ENCODE measurements at regions not wholly inside any gene's neighbourhood (a gene's known extent, or its start where the extent isn't known, plus 50 kb on each side); places are given as distances from the start of the nearest gene placed in this dataset.

DNA sequence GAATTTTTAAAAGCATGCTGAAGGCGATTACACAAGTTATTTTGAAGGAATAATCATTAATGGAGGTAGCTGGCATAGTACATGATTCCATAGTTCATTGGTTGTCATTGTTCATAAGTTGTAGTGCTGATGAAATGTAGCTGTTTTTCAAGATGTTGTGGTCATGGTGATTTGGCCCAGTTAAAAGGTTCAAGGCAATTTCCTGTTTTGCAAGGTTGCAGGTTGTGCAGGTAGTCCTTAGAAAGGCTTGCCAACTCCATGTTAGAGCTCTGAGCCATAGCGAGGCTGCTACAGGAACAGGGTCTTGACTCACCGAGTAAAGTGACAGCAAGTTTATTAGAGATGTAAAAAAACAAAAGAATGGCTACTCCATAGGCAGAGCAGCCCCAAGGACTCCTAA, 95.8 kb upstream of the CHORDC1 start:
- DNase-seq, result no peak
- no peaks in the 10 kb centered on the region for H3K9me3 ChIP-seq
- POLR2A ChIA-PET, result no interaction called here
- H3K4me3 ChIP-seq (ENCODE audit: control insufficient read depth in 1 of 2, extremely low read depth in 1 of 2, low read length in 1 of 2), result no peak overlapping the region
- Mint-ChIP-seq H3K27me3 (peaks cover 0 to 10% of the 10 kb centered on the region in 2 donors), H3K4me1 (no peaks in the 10 kb centered on the region), H3K9me3 (peaks cover 0 to 4% (median 3%) of the 10 kb centered on the region in 3 donors), H3K36me3 (no peaks in the 10 kb centered on the region), H3K27ac (no peak overlapping the region), H3K4me3 (no peak overlapping the region)
- CTCF ChIA-PET, result interaction anchor here in 1 of 2 donors (1.1 kb wide), 1 partner anchor 28 kb away, joined by 4 read pairs; no protein-coding TSS in a partner anchor
- no peaks in the 10 kb centered on the region for H3K36me3 ChIP-seq (ENCODE audit: control insufficient read depth in 2 of 2, extremely low read depth in 1 of 2, insufficient read depth in 1 of 2, low read length in 1 of 2)
- no peak for ATAC-seq (replicated peaks in 1 of 4)
- no peak overlapping the region for H3K27ac ChIP-seq (ENCODE audit: low read length)
- no peaks in the 10 kb centered on the region for H3K4me1 ChIP-seq (ENCODE audit: control insufficient read depth in 1 of 2, extremely low read depth in 1 of 2, insufficient read depth in 2 of 2, low read length in 2 of 2)
- no peaks in the 10 kb centered on the region for H3K27me3 ChIP-seq (replicated peaks in 1 of 2; ENCODE audit: control insufficient read depth in 2 of 2, extremely low read depth in 1 of 2, insufficient read depth in 2 of 2, low read length in 1 of 2)
- WGBS (ENCODE audit: insufficient coverage), result 54% methylated on average over 2 of the region's 3 CpGs

DNA sequence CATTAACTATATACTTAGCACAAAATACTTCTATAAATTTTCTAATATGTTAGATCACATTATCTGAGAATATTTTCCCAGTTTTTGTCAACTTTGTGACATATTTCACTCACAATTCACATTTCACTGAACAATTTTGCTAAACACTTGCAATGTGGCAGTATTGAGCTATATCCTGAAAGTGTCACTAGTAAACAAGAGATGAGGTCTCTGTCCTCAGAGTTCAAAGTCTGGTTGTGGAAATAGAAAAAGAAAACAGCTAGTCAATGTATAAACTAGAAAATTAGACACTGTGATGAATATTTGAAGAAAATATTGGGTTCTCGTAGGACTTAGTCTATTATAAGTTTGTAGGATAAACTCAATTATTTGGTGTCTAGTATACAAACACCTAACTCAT, 87.4 kb upstream of the CHORDC1 start:
- CTCF ChIA-PET, result no interaction called here
- no peaks in the 10 kb centered on the region for H3K9me3 Mint-ChIP-seq
- WGBS (ENCODE audit: insufficient coverage), result no CpG with 5 or more reads among the region's 1 CpG

DNA sequence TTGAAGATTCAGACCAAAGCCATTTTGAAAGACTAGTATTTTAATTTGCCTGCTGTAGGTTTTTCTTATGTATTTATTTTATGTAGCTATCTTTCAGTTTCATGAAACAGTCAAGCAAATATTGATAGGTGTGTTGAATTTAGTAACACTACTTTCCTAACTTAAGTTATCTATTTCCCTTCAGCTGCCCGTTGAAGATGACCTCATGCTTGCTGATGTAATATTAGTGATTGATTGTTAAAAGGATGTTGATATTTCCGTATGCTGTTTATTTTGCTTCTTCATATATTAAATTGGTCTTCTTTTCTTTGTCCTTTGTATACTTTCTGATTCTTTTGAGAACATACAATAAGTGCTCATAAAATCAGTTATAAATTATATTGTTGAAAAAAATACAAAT, 86.8 kb upstream of the CHORDC1 start:
- Histone ChIP-seq H3K27ac (ENCODE audit: low read length) (no peak overlapping the region), H3K36me3 (ENCODE audit: control insufficient read depth in 2 of 2, extremely low read depth in 1 of 2, insufficient read depth in 1 of 2, low read length in 1 of 2) (no peaks in the 10 kb centered on the region), H3K27me3 (replicated peaks in 1 of 2; ENCODE audit: control insufficient read depth in 2 of 2, extremely low read depth in 1 of 2, insufficient read depth in 2 of 2, low read length in 1 of 2) (no peaks in the 10 kb centered on the region), H3K9me3 (no peaks in the 10 kb centered on the region), H3K4me1 (ENCODE audit: control insufficient read depth in 1 of 2, extremely low read depth in 1 of 2, insufficient read depth in 2 of 2, low read length in 2 of 2) (no peaks in the 10 kb centered on the region), H3K4me3 (ENCODE audit: control insufficient read depth in 1 of 2, extremely low read depth in 1 of 2, low read length in 1 of 2) (no peak overlapping the region)
- ChIA-PET CTCF (no interaction called here), POLR2A (no interaction called here)
- WGBS (ENCODE audit: insufficient coverage), result no CpG with 5 or more reads among the region's 2 CpGs
- Mint-ChIP-seq H3K4me1 (no peaks in the 10 kb centered on the region), H3K27me3 (peaks cover 0 to 3% of the 10 kb centered on the region in 2 donors), H3K27ac (no peak overlapping the region), H3K4me3 (no peak overlapping the region), H3K36me3 (no peaks in the 10 kb centered on the region), H3K9me3 (no peaks in the 10 kb centered on the region)
- no peak for ATAC-seq (replicated peaks in 1 of 4)
- no peak for DNase-seq

More for the DNA sequence above, 87.4 kb upstream of the CHORDC1 start:
- ATAC-seq (replicated peaks in 1 of 4) (no peak), DNase-seq (no peak)
- H3K27ac Mint-ChIP-seq, result no peak overlapping the region
- no peak overlapping the region for H3K4me3 Mint-ChIP-seq
- no peaks in the 10 kb centered on the region for H3K36me3 Mint-ChIP-seq
- Histone ChIP-seq H3K36me3 (ENCODE audit: control insufficient read depth in 2 of 2, extremely low read depth in 1 of 2, insufficient read depth in 1 of 2, low read length in 1 of 2) (no peaks in the 10 kb centered on the region), H3K27ac (ENCODE audit: low read length) (no peak overlapping the region), H3K4me1 (ENCODE audit: control insufficient read depth in 1 of 2, extremely low read depth in 1 of 2, insufficient read depth in 2 of 2, low read length in 2 of 2) (no peaks in the 10 kb centered on the region), H3K27me3 (replicated peaks in 1 of 2; ENCODE audit: control insufficient read depth in 2 of 2, extremely low read depth in 1 of 2, insufficient read depth in 2 of 2, low read length in 1 of 2) (no peaks in the 10 kb centered on the region), H3K9me3 (no peaks in the 10 kb centered on the region), H3K4me3 (ENCODE audit: control insufficient read depth in 1 of 2, extremely low read depth in 1 of 2, low read length in 1 of 2) (no peak overlapping the region)
- no peaks in the 10 kb centered on the region for H3K4me1 Mint-ChIP-seq
- peaks cover 0 to 3% of the 10 kb centered on the region in 2 donors for H3K27me3 Mint-ChIP-seq
- POLR2A ChIA-PET, result no interaction called here

DNA sequence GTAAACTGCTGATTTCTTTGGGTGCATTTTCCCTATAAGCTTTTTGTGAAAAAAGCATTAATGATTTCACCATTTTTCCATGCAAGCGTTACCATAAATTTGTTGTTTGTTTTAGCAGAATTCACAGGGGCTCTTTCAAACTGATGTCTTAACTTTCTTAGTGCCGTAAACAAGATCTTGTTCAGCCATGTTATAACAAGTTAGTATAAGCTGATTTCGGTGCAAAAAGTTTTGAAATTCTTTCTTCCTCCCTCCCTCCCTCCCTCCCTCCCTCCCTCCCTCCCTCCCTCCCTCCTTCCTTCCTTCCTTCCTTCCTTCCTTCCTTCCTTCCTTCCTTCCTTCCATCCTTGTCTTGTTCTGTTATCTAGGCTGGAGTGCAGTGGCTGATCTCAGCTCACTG, 71.7 kb upstream of the CHORDC1 start:
- WGBS (ENCODE audit: insufficient coverage), result no CpG with 5 or more reads among the region's 3 CpGs
- Mint-ChIP-seq H3K27ac (no peak overlapping the region), H3K36me3 (no peaks in the 10 kb centered on the region), H3K9me3 (no peaks in the 10 kb centered on the region), H3K27me3 (peaks cover 0 to 5% of the 10 kb centered on the region in 2 donors), H3K4me3 (no peak overlapping the region), H3K4me1 (no peaks in the 10 kb centered on the region)
- ATAC-seq (replicated peaks in 1 of 4) (no peak), DNase-seq (no peak)
- Histone ChIP-seq H3K4me3 (ENCODE audit: control insufficient read depth in 1 of 2, extremely low read depth in 1 of 2, low read length in 1 of 2) (no peak overlapping the region), H3K27me3 (replicated peaks in 1 of 2; ENCODE audit: control insufficient read depth in 2 of 2, extremely low read depth in 1 of 2, insufficient read depth in 2 of 2, low read length in 1 of 2) (no peaks in the 10 kb centered on the region), H3K36me3 (ENCODE audit: control insufficient read depth in 2 of 2, extremely low read depth in 1 of 2, insufficient read depth in 1 of 2, low read length in 1 of 2) (no peaks in the 10 kb centered on the region), H3K27ac (ENCODE audit: low read length) (no peak overlapping the region), H3K9me3 (no peaks in the 10 kb centered on the region), H3K4me1 (ENCODE audit: control insufficient read depth in 1 of 2, extremely low read depth in 1 of 2, insufficient read depth in 2 of 2, low read length in 2 of 2) (no peaks in the 10 kb centered on the region)
- ChIA-PET CTCF (no interaction called here), POLR2A (interaction anchor here in 1 of 2 donors (0.6 kb wide), 1 partner anchor 80 kb away, joined by 3 read pairs; no protein-coding TSS in a partner anchor)

DNA sequence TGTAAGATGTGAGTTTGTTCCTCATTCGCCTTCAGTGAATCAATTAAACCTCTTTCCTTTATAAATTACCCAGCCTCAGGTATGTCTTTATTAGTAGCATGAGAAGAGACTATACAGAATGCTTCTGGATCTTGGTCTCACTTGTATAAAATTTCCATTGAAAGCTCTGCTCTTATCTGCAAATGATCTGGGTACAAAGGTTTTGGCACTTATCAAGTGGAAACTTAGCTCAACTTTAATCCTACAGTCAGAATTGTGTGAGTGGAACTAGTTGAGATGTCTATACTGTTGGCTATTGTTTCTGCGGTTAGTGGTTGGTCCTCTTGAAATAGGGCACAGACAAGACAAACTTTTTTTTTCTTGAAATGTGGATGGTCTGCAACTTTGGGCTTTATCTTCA, 71.2 kb upstream of the CHORDC1 start:
- ChIA-PET CTCF (no interaction called here), POLR2A (no interaction called here)
- Histone ChIP-seq H3K27me3 (replicated peaks in 1 of 2; ENCODE audit: control insufficient read depth in 2 of 2, extremely low read depth in 1 of 2, insufficient read depth in 2 of 2, low read length in 1 of 2) (no peaks in the 10 kb centered on the region), H3K4me3 (ENCODE audit: control insufficient read depth in 1 of 2, extremely low read depth in 1 of 2, low read length in 1 of 2) (no peak overlapping the region), H3K36me3 (ENCODE audit: control insufficient read depth in 2 of 2, extremely low read depth in 1 of 2, insufficient read depth in 1 of 2, low read length in 1 of 2) (no peaks in the 10 kb centered on the region), H3K9me3 (no peaks in the 10 kb centered on the region), H3K4me1 (ENCODE audit: control insufficient read depth in 1 of 2, extremely low read depth in 1 of 2, insufficient read depth in 2 of 2, low read length in 2 of 2) (no peaks in the 10 kb centered on the region), H3K27ac (ENCODE audit: low read length) (no peak overlapping the region)
- peaks cover 0 to 6% of the 10 kb centered on the region in 2 donors for H3K27me3 Mint-ChIP-seq
- no peaks in the 10 kb centered on the region for H3K36me3 Mint-ChIP-seq
- H3K9me3 Mint-ChIP-seq, result no peaks in the 10 kb centered on the region
- no peaks in the 10 kb centered on the region for H3K4me1 Mint-ChIP-seq
- no peak overlapping the region for H3K4me3 Mint-ChIP-seq
- no CpG with 5 or more reads among the region's 2 CpGs for WGBS (ENCODE audit: insufficient coverage)
- no peak overlapping the region for H3K27ac Mint-ChIP-seq
- ATAC-seq (replicated peaks in 1 of 4), result no peak
- no peak for DNase-seq

DNA sequence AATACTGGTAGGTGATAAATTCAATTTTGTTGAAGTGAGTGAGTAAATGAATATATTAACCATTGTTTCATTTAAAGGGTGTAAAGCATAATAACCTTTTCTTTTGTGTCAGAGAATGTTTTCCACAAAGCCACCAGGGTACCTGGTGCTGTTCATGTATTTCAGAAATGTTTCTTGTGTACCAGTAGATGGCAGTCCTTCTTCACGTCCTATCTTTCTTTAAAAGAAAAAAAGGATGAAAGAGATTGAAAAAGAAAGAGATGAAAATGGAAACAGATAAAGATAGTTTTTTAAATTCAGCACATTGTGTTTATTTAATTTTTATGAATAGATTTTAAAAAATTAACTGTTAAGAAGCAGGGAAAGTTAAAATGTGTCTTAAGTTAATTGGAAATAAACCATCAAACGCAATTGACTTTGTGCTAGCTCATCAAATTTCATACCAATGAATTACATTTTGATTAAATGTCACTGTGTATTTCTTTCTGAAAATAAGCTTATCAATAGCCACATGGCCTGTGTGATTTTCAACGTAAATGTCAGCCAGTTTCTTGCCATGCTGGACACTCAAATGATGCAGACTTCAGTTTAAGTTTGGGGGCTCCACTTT, 65.5 kb upstream of the CHORDC1 start:
- no peak overlapping the region for H3K27ac Mint-ChIP-seq
- Histone ChIP-seq H3K4me3 (ENCODE audit: control insufficient read depth in 1 of 2, extremely low read depth in 1 of 2, low read length in 1 of 2) (no peak overlapping the region), H3K4me1 (ENCODE audit: control insufficient read depth in 1 of 2, extremely low read depth in 1 of 2, insufficient read depth in 2 of 2, low read length in 2 of 2) (no peaks in the 10 kb centered on the region), H3K27ac (ENCODE audit: low read length) (no peak overlapping the region), H3K9me3 (no peaks in the 10 kb centered on the region), H3K27me3 (replicated peaks in 1 of 2; ENCODE audit: control insufficient read depth in 2 of 2, extremely low read depth in 1 of 2, insufficient read depth in 2 of 2, low read length in 1 of 2) (no peaks in the 10 kb centered on the region), H3K36me3 (ENCODE audit: control insufficient read depth in 2 of 2, extremely low read depth in 1 of 2, insufficient read depth in 1 of 2, low read length in 1 of 2) (no peaks in the 10 kb centered on the region)
- WGBS (ENCODE audit: insufficient coverage), result no CpG with 5 or more reads among the region's 3 CpGs
- peaks cover 3 to 6% of the 10 kb centered on the region in 2 donors for H3K27me3 Mint-ChIP-seq
- DNase-seq (peak in 1 of 35 experiments; percentile 7), ATAC-seq (replicated peaks in 1 of 4) (no peak)
- H3K4me3 Mint-ChIP-seq, result no peak overlapping the region
- no peaks in the 10 kb centered on the region for H3K4me1 Mint-ChIP-seq
- POLR2A ChIA-PET, result no interaction called here
- CTCF ChIA-PET, result no interaction called here
- no peaks in the 10 kb centered on the region for H3K36me3 Mint-ChIP-seq
- no peaks in the 10 kb centered on the region for H3K9me3 Mint-ChIP-seq

DNA sequence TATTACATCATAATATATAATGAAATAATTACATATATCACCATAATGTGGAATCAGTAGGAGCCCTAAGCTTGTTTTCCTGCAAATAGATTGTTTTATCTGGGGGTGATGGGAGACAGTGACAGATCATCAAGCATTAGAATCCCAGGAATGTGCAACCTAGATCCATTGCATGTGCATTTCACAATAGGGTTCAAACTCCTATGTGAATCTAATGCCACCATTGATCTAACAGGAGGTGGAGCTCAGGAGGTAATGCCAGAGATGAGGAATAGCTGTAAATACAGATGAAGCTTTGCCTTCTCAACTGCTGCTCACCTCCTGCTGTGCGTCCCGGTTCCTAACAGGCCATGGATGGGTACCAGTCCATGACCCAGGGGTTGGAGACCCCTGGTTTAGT, 63.8 kb upstream of the CHORDC1 start:
- CTCF ChIA-PET, result no interaction called here

More for the DNA sequence above, 63.8 kb upstream of the CHORDC1 start:
- H3K27ac Mint-ChIP-seq, result no peak overlapping the region
- H3K9me3 ChIP-seq, result no peaks in the 10 kb centered on the region
- no peaks in the 10 kb centered on the region for H3K4me1 Mint-ChIP-seq
- no peaks in the 10 kb centered on the region for H3K36me3 ChIP-seq (ENCODE audit: control insufficient read depth in 2 of 2, extremely low read depth in 1 of 2, insufficient read depth in 1 of 2, low read length in 1 of 2)
- DNase-seq (no peak), ATAC-seq (replicated peaks in 1 of 4) (no peak)
- H3K36me3 Mint-ChIP-seq, result no peaks in the 10 kb centered on the region
- peaks cover 3 to 6% of the 10 kb centered on the region in 2 donors for H3K27me3 Mint-ChIP-seq
- H3K27me3 ChIP-seq (replicated peaks in 1 of 2; ENCODE audit: control insufficient read depth in 2 of 2, extremely low read depth in 1 of 2, insufficient read depth in 2 of 2, low read length in 1 of 2), result no peaks in the 10 kb centered on the region
- no peak overlapping the region for H3K4me3 ChIP-seq (ENCODE audit: control insufficient read depth in 1 of 2, extremely low read depth in 1 of 2, low read length in 1 of 2)
- H3K4me1 ChIP-seq (ENCODE audit: control insufficient read depth in 1 of 2, extremely low read depth in 1 of 2, insufficient read depth in 2 of 2, low read length in 2 of 2), result no peaks in the 10 kb centered on the region
- no peaks in the 10 kb centered on the region for H3K9me3 Mint-ChIP-seq
- POLR2A ChIA-PET, result no interaction called here
- no peak overlapping the region for H3K4me3 Mint-ChIP-seq
- no CpG with 5 or more reads among the region's 2 CpGs for WGBS (ENCODE audit: insufficient coverage)
- H3K27ac ChIP-seq (ENCODE audit: low read length), result no peak overlapping the region
